ENCODE measurements at regions not wholly inside any gene's neighbourhood (a gene's known extent, or its start where the extent isn't known, plus 50 kb on each side); places are given as distances from the start of the nearest gene placed in this dataset.

- TF ChIP-seq CTCF (IDR thresholded peaks at IDR 0.05; ENCODE audit: low read depth, low read length) (no peak), EZH2phosphoT487 (IDR thresholded peaks at IDR 0.05; ENCODE audit: low read depth) (no peak)
These were observed 153.8 kb downstream of the DCK start for GRCh38 chr4:71147261-71147660.

All from OCI-LY3 (cell line).